HAP-1 (cell line): ENCODE measurements at regions not wholly inside any gene's neighbourhood (a gene's known extent, or its start where the extent isn't known, plus 50 kb on each side); places are given as distances from the start of the nearest gene placed in this dataset.

Source experiments
- DNase-seq, 2 experiments: peaks; one replicate each; pipeline ENCODE4 v3.0.0-alpha.2; 2016 to 2020; ENCODE audit warnings: low spot score in 2 of 2
- H3K27me3 ChIP-seq: fragments of 250-450 bp; sonication (Bioruptor Pico); 2 replicates; pipeline ENCODE4 v1.5.1; 2020; ENCODE audit warnings: low read depth, mild to moderate bottlenecking, moderate library complexity
- H3K36me3 ChIP-seq: fragments of 250-450 bp; sonication (Bioruptor Pico); replicated peaks from 2 replicates; pipeline ENCODE4 v1.5.1; 2020; ENCODE audit warnings: mild to moderate bottlenecking
- H3K4me1 ChIP-seq: fragments of 250-450 bp; sonication (Bioruptor Pico); 2 replicates; pipeline ENCODE4 v1.5.1; 2020; ENCODE audit warnings: mild to moderate bottlenecking
- H3K4me3 ChIP-seq: fragments of 250-450 bp; sonication (Bioruptor Pico); 2 replicates; pipeline ENCODE4 v1.5.1; 2020; ENCODE audit warnings: mild to moderate bottlenecking, moderate library complexity
- H3K9me3 ChIP-seq: fragments of 250-450 bp; sonication (Bioruptor Pico); 2 replicates; pipeline ENCODE4 v1.5.1; 2020; ENCODE audit warnings: mild to moderate bottlenecking, moderate library complexity
- in situ Hi-C: fragments of 300-500 bp; cut with MboI; formaldehyde crosslinking; loops from 3 replicates; pipeline ENCODE4 v1.14.3; 2020; ENCODE audit warnings: low sequenced_read_pairs, inconsistent platforms, mixed read lengths

DNA sequence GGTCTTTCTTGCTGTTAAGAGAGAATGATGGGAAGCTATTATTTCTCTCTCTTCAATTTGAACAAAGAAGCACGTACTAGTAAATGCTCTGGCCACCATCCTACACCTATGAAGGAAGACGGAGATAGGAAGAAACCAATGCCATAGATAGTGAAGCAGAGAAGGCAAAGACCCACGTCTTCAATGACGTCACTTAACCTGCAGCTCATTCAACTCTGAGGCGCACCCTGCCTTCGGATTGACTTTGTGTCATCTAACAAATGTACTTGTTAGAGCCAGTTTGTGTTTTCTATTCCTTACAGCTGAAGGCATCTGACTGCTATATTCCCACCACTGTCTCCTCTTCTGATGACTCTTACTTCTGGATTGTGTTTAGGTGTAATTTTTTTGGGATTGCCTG lies 332.5 kb upstream of the DDI1 start:
- no peaks in the 10 kb centered on the region for H3K4me1 ChIP-seq
- in situ Hi-C loops: no loop called here
- H3K9me3 ChIP-seq: no peaks in the 10 kb centered on the region
- no peak for DNase-seq
- no peak overlapping the region for H3K4me3 ChIP-seq
- H3K27me3 ChIP-seq: peaks cover 6% of the 10 kb centered on the region; the same call in 1 of the 2 replicates
- no peaks in the 10 kb centered on the region for H3K36me3 ChIP-seq

GRCh38 chr11:103705642-103706041 lies 330.8 kb upstream of the DDI1 start:
- Histone ChIP-seq H3K4me3 (no peak overlapping the region), H3K36me3 (no peaks in the 10 kb centered on the region), H3K27me3 (peaks cover 6% of the 10 kb centered on the region; the same call in 1 of the 2 replicates), H3K4me1 (no peaks in the 10 kb centered on the region), H3K9me3 (no peaks in the 10 kb centered on the region)
- in situ Hi-C loops: no loop called here
- DNase-seq: no peak

- DNase-seq: no peak
- Histone ChIP-seq H3K4me1 (no peaks in the 10 kb centered on the region), H3K27me3 (peaks cover 6% of the 10 kb centered on the region; the same call in 1 of the 2 replicates), H3K4me3 (no peak overlapping the region), H3K9me3 (no peaks in the 10 kb centered on the region), H3K36me3 (no peaks in the 10 kb centered on the region)
- in situ Hi-C loops: no loop called here
These were observed 327.1 kb upstream of the DDI1 start for GRCh38 chr11:103709371-103709770.

GRCh38 chr11:103714246-103714645 lies 322.2 kb upstream of the DDI1 start:
- no peaks in the 10 kb centered on the region for H3K9me3 ChIP-seq
- in situ Hi-C loops: no loop called here
- H3K36me3 ChIP-seq: no peaks in the 10 kb centered on the region
- H3K27me3 ChIP-seq: no peaks in the 10 kb centered on the region
- DNase-seq: no peak
- no peaks in the 10 kb centered on the region for H3K4me1 ChIP-seq
- H3K4me3 ChIP-seq: no peak overlapping the region

DNA sequence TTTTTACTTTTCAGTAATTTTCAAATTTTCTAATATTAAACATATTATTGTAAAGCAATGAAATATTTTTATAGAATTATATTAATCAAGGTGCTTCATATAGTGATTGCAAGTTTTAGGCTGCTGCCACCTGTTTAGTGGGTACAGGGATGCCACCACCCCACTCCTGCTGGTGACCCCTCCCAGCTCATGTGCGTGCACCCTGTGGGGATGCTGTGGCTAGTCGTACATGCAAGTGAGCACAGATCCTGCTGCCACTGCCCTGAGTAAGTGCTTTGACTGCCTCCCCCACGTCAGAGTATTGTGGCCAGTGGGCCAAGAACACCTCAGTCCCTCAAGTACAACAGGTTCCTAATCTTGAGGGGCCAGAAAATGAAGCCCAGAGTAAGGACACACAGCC lies 320.1 kb upstream of the DDI1 start:
- H3K4me3 ChIP-seq: no peak overlapping the region
- H3K36me3 ChIP-seq: no peaks in the 10 kb centered on the region
- in situ Hi-C loops: no loop called here
- H3K27me3 ChIP-seq: peaks cover 4% of the 10 kb centered on the region
- H3K9me3 ChIP-seq: no peaks in the 10 kb centered on the region; the same call in 1 of the 2 replicates
- no peak for DNase-seq
- no peaks in the 10 kb centered on the region for H3K4me1 ChIP-seq

- in situ Hi-C loops: no loop called here
- H3K36me3 ChIP-seq: no peaks in the 10 kb centered on the region
- DNase-seq: no peak
- H3K9me3 ChIP-seq: no peaks in the 10 kb centered on the region
- H3K27me3 ChIP-seq: no peaks in the 10 kb centered on the region; the same call in 1 of the 2 replicates
- no peak overlapping the region for H3K4me3 ChIP-seq
- no peaks in the 10 kb centered on the region for H3K4me1 ChIP-seq
These were observed 309.2 kb upstream of the DDI1 start for GRCh38 chr11:103727262-103727661.

DNA sequence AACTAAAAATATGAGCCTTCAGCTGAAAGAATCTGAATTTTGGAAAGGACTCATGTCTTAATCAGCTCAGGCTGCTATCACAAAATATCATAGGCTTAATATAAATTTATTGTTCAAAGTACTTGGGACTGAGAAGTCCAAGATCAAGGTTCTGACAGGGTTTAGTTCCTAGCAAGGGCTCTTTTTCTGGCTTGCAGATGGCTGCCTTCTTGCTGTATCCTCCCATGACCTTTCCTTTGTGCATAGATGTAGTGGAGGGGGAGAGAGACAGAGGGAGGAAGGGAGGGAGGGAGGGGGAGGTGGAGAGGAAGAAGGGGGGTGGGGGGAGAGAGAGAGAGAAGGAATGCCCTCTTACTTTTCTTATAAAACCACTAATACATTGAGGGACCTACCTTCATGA lies 306.8 kb upstream of the DDI1 start:
- Histone ChIP-seq H3K9me3 (no peaks in the 10 kb centered on the region), H3K36me3 (no peaks in the 10 kb centered on the region), H3K4me3 (no peak overlapping the region), H3K4me1 (no peaks in the 10 kb centered on the region), H3K27me3 (no peaks in the 10 kb centered on the region)
- in situ Hi-C loops: no loop called here
- DNase-seq: no peak

DNA sequence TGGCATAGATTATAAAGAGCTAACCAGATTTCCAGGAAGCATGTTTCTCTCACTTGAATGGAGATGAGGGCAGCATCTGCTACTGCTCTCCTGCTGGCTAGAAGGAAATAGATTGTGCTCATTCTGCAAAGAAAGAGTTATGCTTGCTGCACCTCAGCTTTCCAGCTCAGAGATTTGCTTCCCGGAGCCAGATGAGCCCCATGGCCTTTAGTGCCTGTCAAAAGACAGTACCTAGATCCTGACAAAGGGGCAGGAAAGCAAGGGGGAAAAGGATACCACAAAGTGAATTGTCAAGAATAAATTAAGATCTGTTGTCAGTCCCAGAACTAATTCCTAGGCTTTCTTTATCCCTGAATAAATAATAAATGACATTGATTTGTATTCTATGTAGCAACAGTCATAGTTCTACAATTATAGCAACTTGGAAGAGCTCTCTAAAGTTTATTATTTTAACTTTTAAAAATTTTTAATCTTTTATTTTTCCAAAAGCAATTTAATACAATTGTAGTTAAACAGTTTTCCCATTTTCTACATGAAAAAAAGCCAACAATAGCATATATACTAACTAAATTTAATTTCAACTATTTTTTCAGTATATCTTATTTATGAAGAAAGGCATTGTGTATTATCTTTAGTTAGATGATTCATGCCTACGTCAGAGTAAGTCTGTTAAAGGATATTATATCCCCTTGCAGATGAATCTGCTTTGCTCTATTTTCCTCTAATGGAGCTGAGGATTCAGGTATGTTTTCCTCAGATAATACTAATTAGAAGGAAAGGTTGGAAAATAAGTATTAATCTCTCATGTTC lies 306.1 kb upstream of the DDI1 start:
- no peak overlapping the region for H3K4me3 ChIP-seq
- DNase-seq: no peak
- H3K27me3 ChIP-seq: no peaks in the 10 kb centered on the region
- in situ Hi-C loops: no loop called here
- no peaks in the 10 kb centered on the region for H3K9me3 ChIP-seq
- no peaks in the 10 kb centered on the region for H3K4me1 ChIP-seq
- H3K36me3 ChIP-seq: no peaks in the 10 kb centered on the region

GRCh38 chr11:103731670-103732069 lies 304.8 kb upstream of the DDI1 start:
- in situ Hi-C loops: no loop called here
- no peak for DNase-seq
- no peaks in the 10 kb centered on the region for H3K27me3 ChIP-seq
- no peaks in the 10 kb centered on the region for H3K36me3 ChIP-seq
- no peaks in the 10 kb centered on the region for H3K4me1 ChIP-seq
- no peak overlapping the region for H3K4me3 ChIP-seq
- H3K9me3 ChIP-seq: no peaks in the 10 kb centered on the region

DNA sequence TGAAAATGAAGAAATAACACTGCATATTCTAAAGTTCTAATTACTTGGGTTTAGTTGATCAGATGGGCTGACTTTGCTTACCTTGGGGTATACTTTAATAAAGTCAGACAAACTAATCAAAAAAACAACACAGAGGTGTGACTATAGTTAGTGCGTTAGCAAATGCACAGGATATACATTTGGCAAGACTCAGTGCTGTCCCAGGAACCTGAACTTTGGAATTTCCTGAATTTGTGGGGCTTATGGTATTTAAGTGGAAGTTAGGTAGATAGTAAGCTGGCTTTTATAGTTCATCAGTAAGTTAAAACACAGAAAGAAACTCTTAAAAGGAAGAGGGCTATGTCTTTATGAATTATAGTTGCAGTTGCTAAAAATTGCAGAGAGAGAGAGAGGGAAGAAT lies 302.6 kb upstream of the DDI1 start:
- H3K36me3 ChIP-seq: no peaks in the 10 kb centered on the region
- in situ Hi-C loops: no loop called here
- no peaks in the 10 kb centered on the region for H3K27me3 ChIP-seq
- no peaks in the 10 kb centered on the region for H3K4me1 ChIP-seq
- no peak overlapping the region for H3K4me3 ChIP-seq
- no peak for DNase-seq
- no peaks in the 10 kb centered on the region for H3K9me3 ChIP-seq

- H3K4me3 ChIP-seq: no peak overlapping the region
- H3K4me1 ChIP-seq: no peaks in the 10 kb centered on the region
- no peaks in the 10 kb centered on the region for H3K9me3 ChIP-seq
- no peaks in the 10 kb centered on the region for H3K27me3 ChIP-seq
- no peak for DNase-seq
- H3K36me3 ChIP-seq: no peaks in the 10 kb centered on the region
- in situ Hi-C loops: no loop called here
These were observed 300.9 kb upstream of the DDI1 start for GRCh38 chr11:103735497-103736032.

- DNase-seq: no peak
- no peaks in the 10 kb centered on the region for H3K9me3 ChIP-seq
- in situ Hi-C loops: no loop called here
These were observed 300.0 kb upstream of the DDI1 start for GRCh38 chr11:103736315-103737036.

GRCh38 chr11:103737037-103737622 lies 299.3 kb upstream of the DDI1 start:
- Histone ChIP-seq H3K27me3 (no peaks in the 10 kb centered on the region), H3K36me3 (no peaks in the 10 kb centered on the region), H3K9me3 (no peaks in the 10 kb centered on the region), H3K4me3 (no peak overlapping the region), H3K4me1 (no peaks in the 10 kb centered on the region)
- in situ Hi-C loops: no loop called here
- no peak for DNase-seq

More at GRCh38 chr11:103736315-103737036, 300.0 kb upstream of the DDI1 start:
- H3K36me3 ChIP-seq: no peaks in the 10 kb centered on the region
- no peaks in the 10 kb centered on the region for H3K4me1 ChIP-seq
- H3K4me3 ChIP-seq: no peak overlapping the region
- no peaks in the 10 kb centered on the region for H3K27me3 ChIP-seq

DNA sequence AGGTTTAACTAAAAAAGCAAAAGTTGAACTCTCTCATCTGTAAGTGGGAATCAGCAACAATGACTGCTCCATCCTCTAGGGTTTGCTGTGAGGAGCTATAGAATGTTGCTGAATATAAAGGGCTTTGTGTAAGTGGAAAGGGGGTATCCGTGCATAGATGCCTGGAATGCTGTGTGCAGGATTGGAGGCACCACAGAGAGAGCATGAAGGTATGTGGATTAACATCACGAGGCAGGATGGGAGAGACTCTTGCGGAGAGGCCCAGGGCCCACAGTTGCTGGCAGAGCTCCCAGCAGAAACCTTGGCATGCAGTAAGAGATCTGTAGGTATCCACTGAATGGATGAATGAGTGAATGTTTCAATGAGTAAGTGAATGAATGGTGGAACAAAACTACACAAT lies 298.7 kb upstream of the DDI1 start:
- no peaks in the 10 kb centered on the region for H3K36me3 ChIP-seq
- no peaks in the 10 kb centered on the region for H3K4me1 ChIP-seq
- DNase-seq: no peak
- H3K27me3 ChIP-seq: no peaks in the 10 kb centered on the region
- no peaks in the 10 kb centered on the region for H3K9me3 ChIP-seq
- no peak overlapping the region for H3K4me3 ChIP-seq
- in situ Hi-C loops: no loop called here
